Stomach (tissue), 4 donors: ENCODE measurements at regions not wholly inside any gene's neighbourhood (a gene's known extent, or its start where the extent isn't known, plus 50 kb on each side); places are given as distances from the start of the nearest gene placed in this dataset.

ENCODE experiments used
- EP300 ChIP-seq: sonication (generic); formaldehyde crosslinking; IDR thresholded peaks from one replicate; pipeline ENCODE4 v1.6.1; 2017; ENCODE audit warnings: antibody characterized with exemption
- POLR2AphosphoS5 ChIP-seq, 3 donors: sonication (generic); formaldehyde crosslinking; IDR thresholded peaks; one replicate each; pipeline ENCODE4 v1.6.1; 2016; ENCODE audit warnings: antibody characterized with exemption in 3 of 3
- TF ChIP-seq, protein P1 (sequence below), 7 experiments: fragments of 450-650 bp in 4 of 7; fragments of 200-600 bp in 3 of 7; sonication (generic) in 3 of 7; IDR thresholded peaks; one replicate each; pipeline ENCODE4 v1.5.1; 2016 to 2019; ENCODE audit warnings: antibody characterized with exemption in 7 of 7, control low read depth in 2 of 7, mild to moderate bottlenecking in 1 of 7

- TF ChIP-seq POLR2AphosphoS5 (IDR thresholded peaks at IDR 0.05) (no peak), EP300 (no peak)
- TF ChIP-seq, protein P1, sequence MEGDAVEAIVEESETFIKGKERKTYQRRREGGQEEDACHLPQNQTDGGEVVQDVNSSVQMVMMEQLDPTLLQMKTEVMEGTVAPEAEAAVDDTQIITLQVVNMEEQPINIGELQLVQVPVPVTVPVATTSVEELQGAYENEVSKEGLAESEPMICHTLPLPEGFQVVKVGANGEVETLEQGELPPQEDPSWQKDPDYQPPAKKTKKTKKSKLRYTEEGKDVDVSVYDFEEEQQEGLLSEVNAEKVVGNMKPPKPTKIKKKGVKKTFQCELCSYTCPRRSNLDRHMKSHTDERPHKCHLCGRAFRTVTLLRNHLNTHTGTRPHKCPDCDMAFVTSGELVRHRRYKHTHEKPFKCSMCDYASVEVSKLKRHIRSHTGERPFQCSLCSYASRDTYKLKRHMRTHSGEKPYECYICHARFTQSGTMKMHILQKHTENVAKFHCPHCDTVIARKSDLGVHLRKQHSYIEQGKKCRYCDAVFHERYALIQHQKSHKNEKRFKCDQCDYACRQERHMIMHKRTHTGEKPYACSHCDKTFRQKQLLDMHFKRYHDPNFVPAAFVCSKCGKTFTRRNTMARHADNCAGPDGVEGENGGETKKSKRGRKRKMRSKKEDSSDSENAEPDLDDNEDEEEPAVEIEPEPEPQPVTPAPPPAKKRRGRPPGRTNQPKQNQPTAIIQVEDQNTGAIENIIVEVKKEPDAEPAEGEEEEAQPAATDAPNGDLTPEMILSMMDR (IDR thresholded peaks at IDR 0.05): no peak
Measured at GRCh38 chr1:104136621-104137020, 386.9 kb downstream of the AMY1C start.
